Endothelial cell of umbilical vein (primary cell): ENCODE measurements at regions not wholly inside any gene's neighbourhood (a gene's known extent, or its start where the extent isn't known, plus 50 kb on each side); places are given as distances from the start of the nearest gene placed in this dataset.

Source experiments
- BruUV-seq: library from RNA; stranded (reverse); fragments of 400-500 nt; replicated peaks from 2 replicates; lab custom pipeline; 2021; lab: Mats Ljungman, UMichigan
- CTCF ChIA-PET: fragments of 300-600, 350-600 bp; sonication (Branson Sonifier 250); formaldehyde crosslinking; loops from one replicate; lab custom pipeline; 2021; ENCODE audit warnings: antibody characterized with exemption, inconsistent platforms; lab: Charles Lee
- POLR2A ChIA-PET: fragments of 300-600, 350-600 bp; sonication (Branson Sonifier 250); formaldehyde crosslinking; loops from one replicate; lab custom pipeline; 2021; ENCODE audit warnings: antibody characterized with exemption, inconsistent platforms; lab: Charles Lee
- DNase-seq: peaks from one replicate; pipeline ENCODE4 v3.0.0-alpha.2; 2011; ENCODE audit warnings: low read depth, low spot score
- FAIRE-seq: peaks from 2 replicates; lab custom pipeline; 2011; peaks lifted over from hg19 to GRCh38; lab: Jason Lieb, UNC
- H2AFZ ChIP-seq: 2 replicates; pipeline ENCODE4 v1.6.0; 2012; ENCODE audit warnings: low read depth, low read length, control low read depth, inconsistent platforms
- H3K27ac ChIP-seq: 2 replicates; pipeline ENCODE4 v1.5.1; 2011; ENCODE audit warnings: low read depth, mild to moderate bottlenecking, control low read depth, low read length, moderate library complexity; ENCODE audit not compliant: insufficient read depth
- H3K27me3 ChIP-seq, 2 experiments: 2 replicates each; pipeline versions ENCODE4 v1.6.0 to v1.6.1; 2011; ENCODE audit warnings: low read length in 2 of 2, mixed read lengths in 1 of 2; ENCODE audit not compliant: control insufficient read depth in 2 of 2, insufficient read depth in 2 of 2
- H3K36me3 ChIP-seq, 2 experiments: 2 replicates in 1 of 2; 3 replicates in 1 of 2; pipeline ENCODE4 v1.5.1; 2011; ENCODE audit warnings: low read length in 2 of 2, mild to moderate bottlenecking in 1 of 2, moderate library complexity in 1 of 2; ENCODE audit not compliant: control insufficient read depth in 2 of 2, insufficient read depth in 2 of 2; ENCODE audit errors: extremely low read depth in 1 of 2
- H3K4me1 ChIP-seq: 3 replicates; pipeline ENCODE4 v1.5.1; 2011; ENCODE audit warnings: mild to moderate bottlenecking, low read length; ENCODE audit not compliant: control insufficient read depth, insufficient read depth; ENCODE audit errors: extremely low read depth
- H3K4me2 ChIP-seq: 2 replicates; pipeline ENCODE4 v1.6.1; 2011; ENCODE audit warnings: low read length, control low read depth, mixed read lengths; ENCODE audit not compliant: insufficient read depth
- H3K4me3 ChIP-seq, 3 experiments: fragments of 200-600 bp in 1 of 3; sonication (generic), shearing (Covaris generic) in 1 of 3; replicated peaks in 1 of 3; 2 replicates each; pipeline ENCODE4 v1.5.1; 2011 to 2016; ENCODE audit warnings: control low read depth in 3 of 3, low read length in 3 of 3, mild to moderate bottlenecking in 2 of 3, inconsistent platforms in 1 of 3, low read depth in 1 of 3, moderate library complexity in 1 of 3; ENCODE audit not compliant: insufficient read depth in 1 of 3
- H3K79me2 ChIP-seq: 2 replicates; pipeline ENCODE4 v1.6.0; 2012; ENCODE audit warnings: low read length, inconsistent platforms; ENCODE audit not compliant: control insufficient read depth, insufficient read depth
- H3K9ac ChIP-seq: replicated peaks from 2 replicates; pipeline ENCODE3; 2011; ENCODE audit warnings: low read length, control low read depth; ENCODE audit not compliant: insufficient read depth; ENCODE audit errors: extremely low read depth
- H3K9me1 ChIP-seq: replicated peaks from 3 replicates; pipeline ENCODE4 v1.6.0; 2011; ENCODE audit warnings: mild to moderate bottlenecking, low read length; ENCODE audit not compliant: control insufficient read depth, insufficient read depth; ENCODE audit errors: extremely low read depth
- H3K9me3 ChIP-seq: replicated peaks from 2 replicates; pipeline ENCODE4 v1.5.1; 2012; ENCODE audit warnings: low read length, inconsistent platforms; ENCODE audit not compliant: control insufficient read depth, insufficient read depth
- H4K20me1 ChIP-seq: replicated peaks from 2 replicates; pipeline ENCODE3; 2011; ENCODE audit warnings: mild to moderate bottlenecking, low read length; ENCODE audit not compliant: control insufficient read depth, insufficient read depth; ENCODE audit errors: extremely low read depth
- EZH2 ChIP-seq: IDR thresholded peaks from 2 replicates; pipeline ENCODE4 v1.6.1; 2012; ENCODE audit warnings: borderline replicate concordance, low read depth, mild to moderate bottlenecking, moderate library complexity, low read length, inconsistent platforms; ENCODE audit not compliant: severe bottlenecking
- FOS ChIP-seq: IDR thresholded peaks from 2 replicates; pipeline ENCODE4 v1.6.1; 2011; ENCODE audit warnings: mild to moderate bottlenecking, low read length, moderate library complexity, borderline replicate concordance; ENCODE audit not compliant: insufficient read depth
- GATA2 ChIP-seq: IDR thresholded peaks from 2 replicates; pipeline ENCODE4 v1.7.0; 2011; ENCODE audit warnings: low read depth, mild to moderate bottlenecking, moderate library complexity, mixed read lengths, low read length; ENCODE audit not compliant: insufficient read length, insufficient read depth
- JUN ChIP-seq: IDR thresholded peaks from 2 replicates; pipeline ENCODE4 v1.6.1; 2011; ENCODE audit warnings: borderline replicate concordance, low read depth; ENCODE audit not compliant: insufficient read length, insufficient read depth
- MYC ChIP-seq: IDR thresholded peaks from one replicate; pipeline ENCODE4 v1.6.1; 2011; ENCODE audit warnings: mild to moderate bottlenecking, low read depth, low read length
- POLR2A ChIP-seq: IDR thresholded peaks from 2 replicates; pipeline ENCODE4 v1.6.1; 2012; ENCODE audit warnings: low read depth, mild to moderate bottlenecking, control low read depth, low read length
- POLR2AphosphoS5 ChIP-seq: IDR thresholded peaks from 2 replicates; pipeline ENCODE4 v1.6.1; 2012; ENCODE audit warnings: low read depth, mild to moderate bottlenecking, control low read depth, low read length, moderate library complexity; ENCODE audit not compliant: insufficient read depth
- dilution Hi-C: fragments of 300-500 bp; cut with MboI; formaldehyde crosslinking; loops from one replicate; pipeline ENCODE4 v1.15.0; 2019; ENCODE audit warnings: low sequenced_read_pairs; ENCODE audit not compliant: extremely low pct_ligation_motif_present
- intact Hi-C: fragments of 100-400 bp; cut with micrococcal nuclease; formaldehyde crosslinking; loops from one replicate; pipeline ENCODE4 v1.10.0; 2022
- TF ChIP-seq, protein P1 (sequence below), 2 donors: IDR thresholded peaks; 1 replicate in 1 of 2; 2 replicates in 1 of 2; pipeline ENCODE4 v1.5.1; 2011; ENCODE audit warnings: low read length in 2 of 2, mild to moderate bottlenecking in 2 of 2, moderate library complexity in 2 of 2, control low read depth in 1 of 2, inconsistent platforms in 1 of 2, low read depth in 1 of 2; ENCODE audit not compliant: insufficient read depth in 1 of 2; ENCODE audit errors: extremely low read depth in 1 of 2
- TF ChIP-seq, protein P2 (sequence below): IDR thresholded peaks from 2 replicates; pipeline ENCODE4 v1.6.1; 2011; ENCODE audit not compliant: insufficient read depth, insufficient read length

DNA sequence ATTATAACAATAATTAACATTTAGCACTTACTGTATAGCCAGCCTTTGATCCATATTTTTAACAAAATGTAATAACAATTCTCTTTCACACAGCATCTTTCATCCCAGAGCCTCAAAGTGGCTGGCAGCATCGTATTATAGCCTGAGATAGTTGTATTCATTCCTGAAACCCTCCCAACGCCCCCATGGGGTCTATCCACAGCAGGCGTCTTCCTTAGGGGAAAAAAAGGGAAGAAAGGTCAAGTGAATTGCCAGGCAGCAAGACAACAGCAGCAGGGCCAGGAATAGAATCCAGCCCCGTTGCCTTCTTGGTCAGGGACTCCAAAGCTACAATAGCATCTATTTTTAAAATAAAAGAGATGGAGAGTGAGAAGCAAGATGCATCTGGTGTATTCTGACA lies 424.4 kb upstream of the ID2 start:
- H3K79me2 ChIP-seq = no peaks in the 10 kb centered on the region
- H3K36me3 ChIP-seq = no peaks in the 10 kb centered on the region
- H2AFZ ChIP-seq = no peak overlapping the region
- no peak overlapping the region for H3K9ac ChIP-seq
- no peak overlapping the region for H3K4me2 ChIP-seq
- no peaks in the 10 kb centered on the region for H4K20me1 ChIP-seq
- H3K4me1 ChIP-seq = no peaks in the 10 kb centered on the region
- FAIRE-seq = no peak
- no peak overlapping the region for H3K27ac ChIP-seq
- intact Hi-C loops = no loop called here
- ChIA-PET POLR2A (no interaction called here), CTCF (no interaction called here)
- no peaks in the 10 kb centered on the region for H3K9me1 ChIP-seq
- dilution Hi-C loops = no loop called here
- H3K9me3 ChIP-seq = no peaks in the 10 kb centered on the region
- no peak overlapping the region for H3K4me3 ChIP-seq
- no peak for DNase-seq
- TF ChIP-seq GATA2 (no peak), POLR2AphosphoS5 (no peak), MYC (no peak), EZH2 (no peak), FOS (no peak), JUN (no peak), POLR2A (no peak)
- TF ChIP-seq, protein P1, sequence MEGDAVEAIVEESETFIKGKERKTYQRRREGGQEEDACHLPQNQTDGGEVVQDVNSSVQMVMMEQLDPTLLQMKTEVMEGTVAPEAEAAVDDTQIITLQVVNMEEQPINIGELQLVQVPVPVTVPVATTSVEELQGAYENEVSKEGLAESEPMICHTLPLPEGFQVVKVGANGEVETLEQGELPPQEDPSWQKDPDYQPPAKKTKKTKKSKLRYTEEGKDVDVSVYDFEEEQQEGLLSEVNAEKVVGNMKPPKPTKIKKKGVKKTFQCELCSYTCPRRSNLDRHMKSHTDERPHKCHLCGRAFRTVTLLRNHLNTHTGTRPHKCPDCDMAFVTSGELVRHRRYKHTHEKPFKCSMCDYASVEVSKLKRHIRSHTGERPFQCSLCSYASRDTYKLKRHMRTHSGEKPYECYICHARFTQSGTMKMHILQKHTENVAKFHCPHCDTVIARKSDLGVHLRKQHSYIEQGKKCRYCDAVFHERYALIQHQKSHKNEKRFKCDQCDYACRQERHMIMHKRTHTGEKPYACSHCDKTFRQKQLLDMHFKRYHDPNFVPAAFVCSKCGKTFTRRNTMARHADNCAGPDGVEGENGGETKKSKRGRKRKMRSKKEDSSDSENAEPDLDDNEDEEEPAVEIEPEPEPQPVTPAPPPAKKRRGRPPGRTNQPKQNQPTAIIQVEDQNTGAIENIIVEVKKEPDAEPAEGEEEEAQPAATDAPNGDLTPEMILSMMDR (IDR thresholded peaks at IDR 0.05; ENCODE audit: extremely low read depth in 1 of 2, insufficient read depth in 1 of 2, low read depth in 1 of 2, low read length in 2 of 2) = no peak
- TF ChIP-seq, protein P2, sequence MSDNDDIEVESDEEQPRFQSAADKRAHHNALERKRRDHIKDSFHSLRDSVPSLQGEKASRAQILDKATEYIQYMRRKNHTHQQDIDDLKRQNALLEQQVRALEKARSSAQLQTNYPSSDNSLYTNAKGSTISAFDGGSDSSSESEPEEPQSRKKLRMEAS = no peak
- no TSS peak for BruUV-seq
- no peaks in the 10 kb centered on the region for H3K27me3 ChIP-seq
